ENCODE measurements at regions not wholly inside any gene's neighbourhood (a gene's known extent, or its start where the extent isn't known, plus 50 kb on each side); places are given as distances from the start of the nearest gene placed in this dataset.
"Not testable (repeated sequence)": the region's sequence is repeated elsewhere in the genome, so short reads cannot be mapped to it uniquely, and the experiment has no call there.

DNA sequence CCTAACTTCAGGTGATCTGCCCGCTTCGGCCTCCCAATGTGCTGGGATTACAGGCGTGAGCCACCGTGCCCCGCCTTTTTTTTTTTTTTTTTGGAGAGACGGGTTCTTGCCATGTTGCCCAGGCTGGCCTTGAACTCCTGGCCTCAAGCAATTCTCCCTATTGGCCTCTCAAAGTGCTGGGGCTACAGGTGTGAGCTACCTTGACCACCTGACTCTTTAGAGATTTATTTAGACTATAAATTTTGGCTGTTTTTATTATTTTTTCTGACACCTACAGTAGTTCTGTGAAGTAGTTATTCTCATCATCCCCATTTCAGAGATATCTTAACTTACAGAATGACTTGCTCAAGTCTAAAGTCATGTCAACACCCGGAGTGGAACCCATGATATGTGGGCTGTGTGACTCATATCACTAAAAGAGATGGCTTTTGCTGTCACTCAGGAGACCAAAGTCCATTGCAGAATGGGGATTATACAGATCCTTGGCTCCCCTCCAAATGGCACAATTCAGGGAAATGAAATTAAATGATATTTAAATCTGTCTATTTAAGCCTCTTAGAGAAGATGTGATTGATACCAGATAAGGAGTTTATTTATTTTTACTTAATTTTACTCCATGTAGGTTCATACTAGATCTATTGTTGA is 93.2 kb downstream of the CTH start:
- DNase-seq (ENCODE audit: low read depth in 2 of 2), result peak; percentile 15 to 48
- no peak overlapping the region for H3K4me3 ChIP-seq (replicated peaks in 1 of 2; ENCODE audit: low read depth in 2 of 2, low read length in 2 of 2)
- no peak for TF ChIP-seq CTCF (IDR thresholded peaks at IDR 0.05; ENCODE audit: low read depth, low read length)

- DNase-seq (ENCODE audit: low read depth in 2 of 2), result peak; percentile 36 to 80
- no peak overlapping the region for H3K4me3 ChIP-seq (replicated peaks in 1 of 2; ENCODE audit: low read depth in 2 of 2, low read length in 2 of 2)
- TF ChIP-seq CTCF (IDR thresholded peaks at IDR 0.05; ENCODE audit: low read depth, low read length), result no peak
Measured at GRCh38 chr1:70504821-70505193, 93.7 kb downstream of the CTH start.

- DNase-seq (ENCODE audit: low read depth in 2 of 2); H3K4me3 ChIP-seq (replicated peaks in 1 of 2; ENCODE audit: low read depth in 2 of 2, low read length in 2 of 2): not testable (repeated sequence)
Measured at GRCh38 chr1:70507991-70508390, 96.9 kb downstream of the CTH start.

- no peak overlapping the region for H3K4me3 ChIP-seq (replicated peaks in 1 of 2; ENCODE audit: low read depth in 2 of 2, low read length in 2 of 2)
- DNase-seq (ENCODE audit: low read depth in 2 of 2), result peak; percentile 97
- peak; percentile 63 for TF ChIP-seq CTCF (IDR thresholded peaks at IDR 0.05; ENCODE audit: low read depth, low read length)
Measured at GRCh38 chr1:70509996-70510876, 99.2 kb downstream of the CTH start.

DNA sequence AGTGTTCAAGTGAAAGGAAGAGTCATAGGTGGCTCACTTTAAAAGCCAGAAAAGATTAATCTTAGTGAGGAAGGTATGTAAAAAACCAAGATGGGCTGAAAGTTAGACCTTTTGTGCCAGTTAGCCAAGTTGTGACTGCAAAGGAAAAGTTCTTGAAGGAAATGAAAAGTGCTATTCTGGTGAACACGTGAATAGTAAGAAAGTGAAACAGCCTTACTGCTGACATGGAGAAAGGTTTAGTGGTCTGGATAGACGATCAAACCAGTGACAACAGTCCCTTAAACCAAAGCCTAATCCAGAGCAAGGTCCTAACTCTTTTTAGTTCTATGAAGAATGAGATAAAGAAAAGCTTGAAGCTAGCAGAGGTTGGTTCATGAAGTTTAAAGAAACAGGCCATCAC is 106.4 kb downstream of the CTH start:
- TF ChIP-seq CTCF (IDR thresholded peaks at IDR 0.05; ENCODE audit: low read depth, low read length), result no peak

GRCh38 chr1:70518106-70518505 is 107.0 kb downstream of the CTH start:
- no peak for TF ChIP-seq CTCF (IDR thresholded peaks at IDR 0.05; ENCODE audit: low read depth, low read length)
- DNase-seq (ENCODE audit: low read depth in 2 of 2), result no peak
- no peak overlapping the region for H3K4me3 ChIP-seq (replicated peaks in 1 of 2; ENCODE audit: low read depth in 2 of 2, low read length in 2 of 2)

More for the DNA sequence above, 106.4 kb downstream of the CTH start:
- no peak for DNase-seq (ENCODE audit: low read depth in 2 of 2)
- H3K4me3 ChIP-seq (replicated peaks in 1 of 2; ENCODE audit: low read depth in 2 of 2, low read length in 2 of 2), result no peak overlapping the region

DNA sequence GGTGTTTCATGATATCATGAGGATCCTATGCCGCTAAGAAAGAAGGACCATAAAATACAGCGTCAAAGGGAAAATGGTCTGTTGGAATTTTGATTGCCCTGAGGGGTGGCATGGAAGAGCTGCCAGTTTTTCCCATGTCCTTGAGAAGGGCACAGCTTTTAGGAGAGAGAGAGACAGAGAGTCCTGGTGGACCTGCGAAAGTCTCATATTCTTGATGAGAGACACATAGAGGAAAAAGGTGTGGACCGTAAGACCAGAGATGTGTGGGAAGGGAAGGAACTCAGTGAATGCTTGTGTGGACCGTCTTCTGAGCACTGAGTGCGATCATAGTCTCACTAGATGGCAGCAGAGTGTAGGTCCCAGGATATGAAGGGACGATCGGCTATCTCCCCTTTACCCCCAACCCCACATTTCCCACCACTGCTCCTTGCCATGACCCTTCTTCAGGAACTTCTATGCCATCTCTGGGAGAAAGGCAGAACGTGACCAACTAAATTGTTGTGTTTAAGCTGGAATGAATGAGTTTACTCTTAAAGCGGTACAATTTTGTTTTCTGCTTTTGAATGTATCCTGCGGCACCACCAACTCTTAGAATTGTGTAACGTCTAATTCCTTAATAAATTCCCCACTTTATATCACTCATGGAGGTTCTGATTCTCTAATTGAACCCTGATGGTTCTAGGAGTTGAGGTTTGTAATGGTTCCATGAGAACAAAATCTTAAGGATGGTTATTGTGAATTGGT is 117.7 kb downstream of the CTH start:
- DNase-seq (ENCODE audit: low read depth in 2 of 2), result peak; percentile 37 to 48
- peak; percentile 70 for TF ChIP-seq CTCF (IDR thresholded peaks at IDR 0.05; ENCODE audit: low read depth, low read length)
- no peak overlapping the region for H3K4me3 ChIP-seq (replicated peaks in 1 of 2; ENCODE audit: low read depth in 2 of 2, low read length in 2 of 2)
